H1 (cell line): ENCODE measurements at regions not wholly inside any gene's neighbourhood (a gene's known extent, or its start where the extent isn't known, plus 50 kb on each side); places are given as distances from the start of the nearest gene placed in this dataset.

ENCODE experiments used
- CTCF ChIA-PET: fragments of 300-600 bp; sonication (Branson Sonifier 250); formaldehyde crosslinking; loops from one replicate; lab custom pipeline; 2021; ENCODE audit not compliant: partially characterized antibody; lab: Charles Lee
- POLR2A ChIA-PET: fragments of 300-600 bp; sonication (Branson Sonifier 250); formaldehyde crosslinking; loops from one replicate; lab custom pipeline; 2021; ENCODE audit warnings: inconsistent platforms; ENCODE audit not compliant: partially characterized antibody; lab: Charles Lee
- DNase-seq, 2 experiments: peaks; one replicate each; pipeline versions ENCODE4 v3.0.0 to v3.0.0-alpha.2; 2010 to 2022; ENCODE audit warnings: low spot score in 2 of 2, low read depth in 1 of 2, mixed read lengths in 1 of 2
- FAIRE-seq: peaks from 2 replicates; lab custom pipeline; 2011; peaks lifted over from hg19 to GRCh38; lab: Jason Lieb, UNC
- H2AFZ ChIP-seq: 2 replicates; pipeline ENCODE4 v1.8.1; 2012; ENCODE audit warnings: low read length, inconsistent platforms
- H2AK5ac ChIP-seq: 2 replicates; pipeline ENCODE4 v1.6.1; 2013; ENCODE audit warnings: low read depth, low read length
- H2BK120ac ChIP-seq: replicated peaks from 2 replicates; pipeline ENCODE3; 2013; ENCODE audit warnings: low read depth, low read length, inconsistent platforms
- H2BK12ac ChIP-seq: 2 replicates; pipeline ENCODE4 v1.6.1; 2013; ENCODE audit warnings: low read depth, low read length
- H2BK15ac ChIP-seq: 2 replicates; pipeline ENCODE4 v1.6.1; 2013; ENCODE audit warnings: low read length
- H2BK20ac ChIP-seq: 2 replicates; pipeline ENCODE4 v1.6.1; 2013; ENCODE audit warnings: low read length
- H2BK5ac ChIP-seq: 2 replicates; pipeline ENCODE4 v1.6.1; 2013; ENCODE audit warnings: low read depth, low read length
- H3K14ac ChIP-seq: 2 replicates; pipeline ENCODE4 v1.6.1; 2013; ENCODE audit warnings: inconsistent platforms; ENCODE audit not compliant: insufficient read length
- H3K18ac ChIP-seq: 2 replicates; pipeline ENCODE4 v1.6.1; 2013; ENCODE audit warnings: low read length; ENCODE audit errors: extremely low read depth
- H3K23ac ChIP-seq: 2 replicates; pipeline ENCODE4 v1.6.1; 2013; ENCODE audit warnings: inconsistent platforms; ENCODE audit not compliant: insufficient read length
- H3K23me2 ChIP-seq: 2 replicates; pipeline ENCODE4 v1.6.1; 2013; ENCODE audit warnings: low read depth, low read length
- H3K27ac ChIP-seq: 2 replicates; pipeline ENCODE4 v1.6.1; 2011; ENCODE audit warnings: low read depth, low read length, inconsistent platforms
- H3K27me3 ChIP-seq, 4 experiments: replicated peaks in 1 of 4; 1 replicate in 1 of 4; 2 replicates in 3 of 4; pipeline versions ENCODE4 v1.6.1 to v1.8.1; 2011 to 2013; ENCODE audit warnings: low read length in 3 of 4, mild to moderate bottlenecking in 3 of 4, inconsistent platforms in 2 of 4, mixed read lengths in 2 of 4, moderate library complexity in 1 of 4; ENCODE audit not compliant: control insufficient read depth in 3 of 4, insufficient read depth in 3 of 4; ENCODE audit errors: extremely low read depth in 1 of 4
- H3K36me3 ChIP-seq, 4 experiments: 2 replicates each; pipeline versions ENCODE4 v1.6.1 to v1.8.1; 2011 to 2013; ENCODE audit warnings: mild to moderate bottlenecking in 4 of 4, low read length in 3 of 4, moderate library complexity in 2 of 4, control low read depth in 1 of 4, inconsistent platforms in 1 of 4; ENCODE audit not compliant: insufficient read depth in 4 of 4, control insufficient read depth in 2 of 4
- H3K4ac ChIP-seq: replicated peaks from 2 replicates; pipeline ENCODE3; 2013; ENCODE audit warnings: low read length, low read depth, mixed read lengths, inconsistent platforms; ENCODE audit not compliant: insufficient read length
- H3K4me1 ChIP-seq, 4 experiments: replicated peaks in 1 of 4; 1 replicate in 1 of 4; 2 replicates in 3 of 4; pipeline versions ENCODE4 v1.6.1 to v1.8.1; 2011 to 2013; ENCODE audit warnings: low read length in 3 of 4, inconsistent platforms in 2 of 4, mixed read lengths in 1 of 4; ENCODE audit not compliant: insufficient read depth in 4 of 4, control insufficient read depth in 3 of 4
- H3K4me2 ChIP-seq, 2 experiments: 2 replicates each; pipeline versions ENCODE4 v1.6.1 to v1.8.1; 2011 to 2013; ENCODE audit warnings: low read depth in 2 of 2, low read length in 2 of 2, control low read depth in 1 of 2, inconsistent platforms in 1 of 2, mild to moderate bottlenecking in 1 of 2; ENCODE audit not compliant: insufficient read depth in 1 of 2
- H3K4me3 ChIP-seq, 4 experiments: fragments of 200-600, 300-600 bp in 1 of 4; sonication (generic), shearing (Covaris generic), sonication (Bioruptor Twin) in 1 of 4; 2 replicates each; pipeline versions ENCODE4 v1.5.1 to v1.8.1; 2011 to 2016; ENCODE audit warnings: low read length in 4 of 4, low read depth in 3 of 4, control low read depth in 2 of 4, inconsistent platforms in 2 of 4, mild to moderate bottlenecking in 2 of 4, mixed read lengths in 1 of 4, moderate library complexity in 1 of 4; ENCODE audit not compliant: insufficient read depth in 2 of 4; ENCODE audit errors: extremely low read depth in 1 of 4
- H3K56ac ChIP-seq: replicated peaks from 2 replicates; pipeline ENCODE3; 2013; ENCODE audit warnings: low read depth, mild to moderate bottlenecking, mixed read lengths, low read length, inconsistent platforms; ENCODE audit not compliant: insufficient read length
- H3K79me1 ChIP-seq: 2 replicates; pipeline ENCODE4 v1.6.1; 2013; ENCODE audit warnings: low read depth, low read length, control low read depth
- H3K79me2 ChIP-seq, 2 experiments: 2 replicates each; pipeline versions ENCODE4 v1.6.1 to v1.8.1; 2012 to 2013; ENCODE audit warnings: low read length in 2 of 2, mild to moderate bottlenecking in 2 of 2, inconsistent platforms in 1 of 2; ENCODE audit not compliant: insufficient read depth in 2 of 2, control insufficient read depth in 1 of 2
- H3K9ac ChIP-seq, 4 experiments: replicated peaks in 1 of 4; 1 replicate in 1 of 4; 2 replicates in 3 of 4; pipeline versions ENCODE4 v1.6.1 to v1.8.1; 2011 to 2013; ENCODE audit warnings: low read depth in 3 of 4, low read length in 3 of 4, control low read depth in 2 of 4, mild to moderate bottlenecking in 2 of 4, moderate library complexity in 2 of 4, inconsistent platforms in 1 of 4; ENCODE audit errors: extremely low read depth in 1 of 4
- H3K9me3 ChIP-seq, 2 experiments: 2 replicates each; pipeline versions ENCODE4 v1.6.1 to v1.8.1; 2012 to 2013; ENCODE audit warnings: mild to moderate bottlenecking in 2 of 2, moderate library complexity in 2 of 2, control low read depth in 1 of 2, inconsistent platforms in 1 of 2, low read depth in 1 of 2, low read length in 1 of 2, mixed read lengths in 1 of 2; ENCODE audit not compliant: insufficient read depth in 2 of 2
- H4K20me1 ChIP-seq, 2 experiments: replicated peaks in 1 of 2; 2 replicates each; pipeline versions ENCODE3 to v1.8.1; 2011 to 2013; ENCODE audit warnings: inconsistent platforms in 2 of 2, low read length in 2 of 2, mild to moderate bottlenecking in 1 of 2; ENCODE audit not compliant: insufficient read depth in 2 of 2, control insufficient read depth in 1 of 2
- H4K5ac ChIP-seq: 2 replicates; pipeline ENCODE4 v1.6.1; 2013; ENCODE audit warnings: low read length, low read depth, mixed read lengths, inconsistent platforms; ENCODE audit not compliant: insufficient read length
- H4K8ac ChIP-seq: 2 replicates; pipeline ENCODE4 v1.8.0; 2013; ENCODE audit warnings: mild to moderate bottlenecking, moderate library complexity, low read length, inconsistent platforms; ENCODE audit not compliant: insufficient read depth; ENCODE audit errors: extremely low read depth
- H4K91ac ChIP-seq: replicated peaks from 2 replicates; pipeline ENCODE3; 2013; ENCODE audit warnings: low read length, mixed read lengths, inconsistent platforms; ENCODE audit not compliant: insufficient read length
- PHF8 ChIP-seq: fragments of 200-600 bp; sonication (generic); conservative IDR thresholded peaks from 2 replicates; pipeline ENCODE4 v1.7.1; 2012; ENCODE audit warnings: low read depth, mild to moderate bottlenecking, inconsistent platforms, low read length, moderate library complexity
- WGBS, 2 experiments: shearing (Covaris generic) in 1 of 2; methylation state at CpG; one replicate each; pipeline versions ENCODE4 v1.1.6 to v1.1.7; 2013 to 2015; ENCODE audit warnings: low lambda C conversion rate in 2 of 2, mixed read lengths in 2 of 2, inconsistent platforms in 1 of 2, low coverage in 1 of 2, missing lambda C conversion rate in 1 of 2; ENCODE audit not compliant: insufficient replicate concordance in 2 of 2, insufficient coverage in 1 of 2, insufficient read length in 1 of 2; ENCODE audit errors: extremely low coverage in 1 of 2, missing lambda C conversion rate in 1 of 2; 5-methylcytosine and 5-hydroxymethylcytosine counted together
- TF ChIP-seq, protein P1 (sequence below): IDR thresholded peaks from 2 replicates; pipeline ENCODE4 v1.6.1; 2011; ENCODE audit warnings: low read length, improper control_type of control experiment
- TF ChIP-seq, protein P2 (sequence below): IDR thresholded peaks from 2 replicates; pipeline ENCODE4 v1.6.1; 2012; ENCODE audit warnings: low read length, inconsistent platforms

DNA sequence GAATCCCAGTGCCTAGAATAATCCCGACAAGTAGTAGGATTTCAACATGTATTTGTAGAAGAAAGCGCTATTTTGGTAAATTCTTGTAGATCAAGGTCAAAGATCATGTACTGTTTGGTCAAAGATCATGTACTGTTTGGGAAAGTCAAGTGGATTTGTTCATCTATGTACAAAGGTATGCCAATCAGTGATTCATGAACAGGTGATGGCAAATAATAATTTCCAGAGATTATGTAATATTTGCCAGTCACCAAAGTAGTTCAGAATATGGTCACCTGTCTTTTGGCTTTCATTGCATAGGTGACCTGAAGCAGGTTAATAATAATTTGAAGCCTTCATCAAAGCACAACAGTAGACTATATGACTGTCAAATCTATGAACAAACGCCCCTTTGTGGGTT, 398.2 kb downstream of the EFNA5 start:
- H3K27ac ChIP-seq, result no peak overlapping the region
- H2BK20ac ChIP-seq, result no peak overlapping the region
- H3K9ac ChIP-seq, result no peak overlapping the region
- H2AFZ ChIP-seq, result no peak overlapping the region
- no peaks in the 10 kb centered on the region for H3K36me3 ChIP-seq
- 92% methylated on average over 3 of the region's 3 CpGs; no CpG with 5 or more reads in 1 of the 2 experiments for WGBS, 2 experiments
- H3K9me3 ChIP-seq, result no peaks in the 10 kb centered on the region
- TF ChIP-seq, protein P1, sequence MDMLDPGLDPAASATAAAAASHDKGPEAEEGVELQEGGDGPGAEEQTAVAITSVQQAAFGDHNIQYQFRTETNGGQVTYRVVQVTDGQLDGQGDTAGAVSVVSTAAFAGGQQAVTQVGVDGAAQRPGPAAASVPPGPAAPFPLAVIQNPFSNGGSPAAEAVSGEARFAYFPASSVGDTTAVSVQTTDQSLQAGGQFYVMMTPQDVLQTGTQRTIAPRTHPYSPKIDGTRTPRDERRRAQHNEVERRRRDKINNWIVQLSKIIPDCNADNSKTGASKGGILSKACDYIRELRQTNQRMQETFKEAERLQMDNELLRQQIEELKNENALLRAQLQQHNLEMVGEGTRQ, result no peak
- no peak for TF ChIP-seq PHF8
- TF ChIP-seq, protein P2, sequence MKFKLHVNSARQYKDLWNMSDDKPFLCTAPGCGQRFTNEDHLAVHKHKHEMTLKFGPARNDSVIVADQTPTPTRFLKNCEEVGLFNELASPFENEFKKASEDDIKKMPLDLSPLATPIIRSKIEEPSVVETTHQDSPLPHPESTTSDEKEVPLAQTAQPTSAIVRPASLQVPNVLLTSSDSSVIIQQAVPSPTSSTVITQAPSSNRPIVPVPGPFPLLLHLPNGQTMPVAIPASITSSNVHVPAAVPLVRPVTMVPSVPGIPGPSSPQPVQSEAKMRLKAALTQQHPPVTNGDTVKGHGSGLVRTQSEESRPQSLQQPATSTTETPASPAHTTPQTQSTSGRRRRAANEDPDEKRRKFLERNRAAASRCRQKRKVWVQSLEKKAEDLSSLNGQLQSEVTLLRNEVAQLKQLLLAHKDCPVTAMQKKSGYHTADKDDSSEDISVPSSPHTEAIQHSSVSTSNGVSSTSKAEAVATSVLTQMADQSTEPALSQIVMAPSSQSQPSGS, result no peak
- no peak for DNase-seq
- H2BK5ac ChIP-seq, result no peak overlapping the region
- no peak for FAIRE-seq
- H2AK5ac ChIP-seq, result no peak overlapping the region
- no peaks in the 10 kb centered on the region for H3K79me1 ChIP-seq
- no peak overlapping the region for H3K18ac ChIP-seq
- no peak overlapping the region for H3K4me3 ChIP-seq
- no peak overlapping the region for H3K4me2 ChIP-seq
- H3K23me2 ChIP-seq, result no peaks in the 10 kb centered on the region
- H3K27me3 ChIP-seq, result no peaks in the 10 kb centered on the region
- no peak overlapping the region for H4K91ac ChIP-seq
- H4K5ac ChIP-seq, result no peak overlapping the region
- H3K4me1 ChIP-seq, result peaks cover 0 to 5% (median under 1%) of the 10 kb centered on the region in 4 experiments; a peak in 1 of 7 replicates
- no peak overlapping the region for H2BK12ac ChIP-seq
- no peaks in the 10 kb centered on the region for H4K20me1 ChIP-seq
- H3K56ac ChIP-seq, result no peak overlapping the region
- CTCF ChIA-PET, result interaction anchor here (0.7 kb wide), 1 partner anchor 411 kb away, joined by 5 read pairs; no protein-coding TSS in a partner anchor
- POLR2A ChIA-PET, result interaction anchor here (0.9 kb wide), 1 partner anchor 11 kb away, joined by 4 read pairs; no protein-coding TSS in a partner anchor
- H3K79me2 ChIP-seq, result no peaks in the 10 kb centered on the region
- H2BK15ac ChIP-seq, result no peak overlapping the region
- no peak overlapping the region for H4K8ac ChIP-seq
- H3K4ac ChIP-seq, result no peak overlapping the region
- H3K23ac ChIP-seq, result no peak overlapping the region
- H3K14ac ChIP-seq, result no peak overlapping the region
- H2BK120ac ChIP-seq, result no peak overlapping the region
